Neural progenitor cell (in vitro differentiated cells): ENCODE measurements at regions not wholly inside any gene's neighbourhood (a gene's known extent, or its start where the extent isn't known, plus 50 kb on each side); places are given as distances from the start of the nearest gene placed in this dataset.

ENCODE experiments used
- EZH2 ChIP-seq: fragments of 200-600 bp; sonication (generic); IDR thresholded peaks from 2 replicates; pipeline ENCODE4 v1.6.1; 2017; ENCODE audit warnings: antibody characterized with exemption, mild to moderate bottlenecking, moderate library complexity
- EZH2phosphoT487 ChIP-seq: fragments of 200-600 bp; sonication (generic); IDR thresholded peaks from 2 replicates; pipeline ENCODE4 v1.6.1; 2017; ENCODE audit warnings: antibody characterized with exemption
- TF ChIP-seq, protein P1 (sequence below): fragments of 200-600 bp; sonication (generic); IDR thresholded peaks from 2 replicates; pipeline ENCODE4 v1.5.1; 2017; ENCODE audit warnings: antibody characterized with exemption, mild to moderate bottlenecking

GRCh38 chr10:120977897-120978296 is 126.7 kb downstream of the WDR11 start:
- TF ChIP-seq, protein P1, sequence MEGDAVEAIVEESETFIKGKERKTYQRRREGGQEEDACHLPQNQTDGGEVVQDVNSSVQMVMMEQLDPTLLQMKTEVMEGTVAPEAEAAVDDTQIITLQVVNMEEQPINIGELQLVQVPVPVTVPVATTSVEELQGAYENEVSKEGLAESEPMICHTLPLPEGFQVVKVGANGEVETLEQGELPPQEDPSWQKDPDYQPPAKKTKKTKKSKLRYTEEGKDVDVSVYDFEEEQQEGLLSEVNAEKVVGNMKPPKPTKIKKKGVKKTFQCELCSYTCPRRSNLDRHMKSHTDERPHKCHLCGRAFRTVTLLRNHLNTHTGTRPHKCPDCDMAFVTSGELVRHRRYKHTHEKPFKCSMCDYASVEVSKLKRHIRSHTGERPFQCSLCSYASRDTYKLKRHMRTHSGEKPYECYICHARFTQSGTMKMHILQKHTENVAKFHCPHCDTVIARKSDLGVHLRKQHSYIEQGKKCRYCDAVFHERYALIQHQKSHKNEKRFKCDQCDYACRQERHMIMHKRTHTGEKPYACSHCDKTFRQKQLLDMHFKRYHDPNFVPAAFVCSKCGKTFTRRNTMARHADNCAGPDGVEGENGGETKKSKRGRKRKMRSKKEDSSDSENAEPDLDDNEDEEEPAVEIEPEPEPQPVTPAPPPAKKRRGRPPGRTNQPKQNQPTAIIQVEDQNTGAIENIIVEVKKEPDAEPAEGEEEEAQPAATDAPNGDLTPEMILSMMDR, result no peak
- TF ChIP-seq EZH2 (no peak), EZH2phosphoT487 (no peak)
